Uterus (tissue), 3 donors: ENCODE measurements at regions not wholly inside any gene's neighbourhood (a gene's known extent, or its start where the extent isn't known, plus 50 kb on each side); places are given as distances from the start of the nearest gene placed in this dataset.

ENCODE experiments used
- DNase-seq, 2 donors: peaks; one replicate each; pipeline ENCODE4 v3.0.0-alpha.2; 2019 to 2020
- H3K27ac ChIP-seq, 2 donors: fragments of 200-600 bp; sonication (generic); 1 replicate in 1 of 2; 2 replicates in 1 of 2; pipeline ENCODE4 v1.5.1; 2016 to 2018
- H3K27me3 ChIP-seq, 2 donors: fragments of 200-600 bp; sonication (generic); one replicate each; pipeline ENCODE4 v1.5.1; 2018 to 2019; ENCODE audit warnings: control low read depth in 1 of 2
- H3K36me3 ChIP-seq, 2 donors: fragments of 200-600 bp; sonication (generic); one replicate each; pipeline ENCODE4 v1.5.1; 2019; ENCODE audit warnings: control low read depth in 1 of 2
- H3K4me1 ChIP-seq, 2 donors: fragments of 200-600 bp; sonication (generic); one replicate each; pipeline ENCODE4 v1.5.1; 2018 to 2019; ENCODE audit warnings: control low read depth in 1 of 2
- H3K4me3 ChIP-seq, 2 donors: fragments of 200-600 bp; sonication (generic); 1 replicate in 1 of 2; 2 replicates in 1 of 2; pipeline ENCODE4 v1.5.1; 2018 to 2019; ENCODE audit warnings: mild to moderate bottlenecking in 1 of 2
- H3K9me3 ChIP-seq, 2 donors: fragments of 200-600 bp; sonication (generic); one replicate each; pipeline ENCODE4 v1.5.1; 2019; ENCODE audit warnings: control low read depth in 1 of 2
- CTCF ChIP-seq, 4 experiments: fragments of 200-600 bp in 2 of 4; fragments of 450-650 bp in 2 of 4; sonication (generic) in 2 of 4; IDR thresholded peaks; one replicate each; pipeline ENCODE4 v1.5.1; 2016 to 2019; ENCODE audit warnings: antibody characterized with exemption in 4 of 4, mild to moderate bottlenecking in 2 of 4, moderate library complexity in 1 of 4
- POLR2A ChIP-seq, 2 donors: fragments of 450-650 bp; IDR thresholded peaks; one replicate each; pipeline ENCODE4 v1.6.1; 2016; ENCODE audit warnings: antibody characterized with exemption in 2 of 2, mild to moderate bottlenecking in 1 of 2, moderate library complexity in 1 of 2
- intact Hi-C: fragments of 100-400 bp; cut with DNase I; formaldehyde crosslinking; loops from one replicate; pipeline ENCODE4 v1.15.1; 2023; ENCODE audit warnings: low total_unique reads
- donor health status: DM: yes; HTN: yes; CAD: no.

GRCh38 chr1:216903382-216903740 is 180.1 kb upstream of the ESRRG start:
- no peak for DNase-seq
- H3K36me3 ChIP-seq: no peaks in the 10 kb centered on the region
- no peaks in the 10 kb centered on the region for H3K27me3 ChIP-seq
- H3K27ac ChIP-seq: no peak overlapping the region
- intact Hi-C loops: no loop called here
- no peak overlapping the region for H3K4me3 ChIP-seq
- TF ChIP-seq POLR2A (IDR thresholded peaks at IDR 0.05) (no peak), CTCF (IDR thresholded peaks at IDR 0.05) (no peak)
- no peaks in the 10 kb centered on the region for H3K9me3 ChIP-seq
- H3K4me1 ChIP-seq: no peaks in the 10 kb centered on the region

- no peak for TF ChIP-seq POLR2A (IDR thresholded peaks at IDR 0.05)
- TF ChIP-seq CTCF (IDR thresholded peaks at IDR 0.05): no peak
- Histone ChIP-seq H3K27ac (no peak overlapping the region), H3K27me3 (no peaks in the 10 kb centered on the region), H3K4me3 (no peak overlapping the region), H3K9me3 (no peaks in the 10 kb centered on the region), H3K36me3 (no peaks in the 10 kb centered on the region), H3K4me1 (no peaks in the 10 kb centered on the region)
- no peak for DNase-seq
- intact Hi-C loops: no loop called here
Measured at GRCh38 chr1:216902669-216903381, 179.6 kb upstream of the ESRRG start.

- Histone ChIP-seq H3K4me3 (no peak overlapping the region), H3K27ac (no peak overlapping the region), H3K36me3 (no peaks in the 10 kb centered on the region), H3K4me1 (no peaks in the 10 kb centered on the region), H3K9me3 (no peaks in the 10 kb centered on the region), H3K27me3 (no peaks in the 10 kb centered on the region)
- DNase-seq: no peak
- intact Hi-C loops: no loop called here
- TF ChIP-seq CTCF (IDR thresholded peaks at IDR 0.05) (no peak), POLR2A (IDR thresholded peaks at IDR 0.05) (no peak)
Measured at GRCh38 chr1:216900116-216900620, 176.9 kb upstream of the ESRRG start.

DNA sequence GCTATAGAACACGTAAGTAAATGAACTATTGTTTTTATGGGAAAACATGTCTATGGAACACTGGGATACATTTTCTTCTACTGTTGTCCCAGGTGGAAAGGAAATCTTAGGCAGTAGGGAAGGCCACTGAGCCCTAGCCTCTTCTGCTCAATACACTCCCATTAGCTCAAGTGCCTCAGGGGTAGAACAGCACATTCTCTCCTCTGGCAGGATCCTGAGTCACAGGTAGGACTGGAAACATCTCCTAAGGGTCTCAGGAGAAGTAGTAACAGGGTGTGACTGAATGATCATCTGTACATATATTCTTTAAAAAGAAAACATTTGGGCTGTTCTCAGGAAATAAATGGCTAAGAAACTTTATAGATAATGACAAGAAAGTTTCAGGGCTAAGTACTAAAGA is 175.6 kb upstream of the ESRRG start:
- Histone ChIP-seq H3K36me3 (no peaks in the 10 kb centered on the region), H3K27me3 (no peaks in the 10 kb centered on the region), H3K4me1 (no peaks in the 10 kb centered on the region), H3K27ac (no peak overlapping the region), H3K4me3 (no peak overlapping the region), H3K9me3 (no peaks in the 10 kb centered on the region)
- intact Hi-C loops: no loop called here
- TF ChIP-seq CTCF (IDR thresholded peaks at IDR 0.05) (no peak), POLR2A (IDR thresholded peaks at IDR 0.05) (no peak)
- no peak for DNase-seq

DNA sequence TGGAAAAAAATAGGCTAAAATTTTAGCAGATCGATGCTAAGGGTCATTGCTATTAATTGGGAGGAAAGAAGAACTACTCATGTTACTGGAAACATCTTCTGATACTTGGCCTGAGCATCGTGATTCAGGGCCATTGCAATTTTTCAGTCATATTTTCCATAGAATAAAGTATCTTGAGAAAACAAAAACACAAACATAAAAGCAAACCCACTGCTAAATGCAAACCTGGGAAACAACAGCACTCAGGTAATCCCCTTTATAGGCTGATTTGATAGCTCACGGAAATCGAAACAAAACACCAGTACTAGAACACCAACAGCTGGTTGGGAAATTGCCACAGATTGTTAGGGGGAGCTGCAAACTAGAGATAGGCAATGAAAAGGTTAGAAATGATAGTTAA is 172.9 kb upstream of the ESRRG start:
- Histone ChIP-seq H3K36me3 (no peaks in the 10 kb centered on the region), H3K27me3 (no peaks in the 10 kb centered on the region), H3K27ac (no peak overlapping the region), H3K4me1 (no peaks in the 10 kb centered on the region), H3K9me3 (no peaks in the 10 kb centered on the region), H3K4me3 (no peak overlapping the region)
- DNase-seq: no peak
- intact Hi-C loops: no loop called here
- TF ChIP-seq CTCF (IDR thresholded peaks at IDR 0.05): no peak
